Transverse colon (tissue), 4 donors: ENCODE measurements at regions not wholly inside any gene's neighbourhood (a gene's known extent, or its start where the extent isn't known, plus 50 kb on each side); places are given as distances from the start of the nearest gene placed in this dataset.

ENCODE experiments used
- EP300 ChIP-seq: sonication (generic); formaldehyde crosslinking; IDR thresholded peaks from one replicate; pipeline ENCODE4 v1.6.1; 2017; ENCODE audit warnings: antibody characterized with exemption, low read depth
- POLR2A ChIP-seq: fragments of 450-650 bp; IDR thresholded peaks from one replicate; pipeline ENCODE4 v1.6.1; 2016; ENCODE audit warnings: antibody characterized with exemption, mild to moderate bottlenecking, moderate library complexity
- POLR2AphosphoS5 ChIP-seq, 3 donors: sonication (generic); formaldehyde crosslinking; IDR thresholded peaks; one replicate each; pipeline ENCODE4 v1.6.1; 2016; ENCODE audit warnings: antibody characterized with exemption in 3 of 3
- TF ChIP-seq, protein P1 (sequence below), 5 experiments: fragments of 200-600 bp in 3 of 5; fragments of 450-650 bp in 2 of 5; sonication (generic) in 3 of 5; IDR thresholded peaks; 1 replicate in 2 of 5; 2 replicates in 3 of 5; pipeline ENCODE4 v1.5.1; 2016 to 2017; ENCODE audit warnings: antibody characterized with exemption in 5 of 5, inconsistent platforms in 3 of 5, mild to moderate bottlenecking in 2 of 5, moderate library complexity in 1 of 5

DNA sequence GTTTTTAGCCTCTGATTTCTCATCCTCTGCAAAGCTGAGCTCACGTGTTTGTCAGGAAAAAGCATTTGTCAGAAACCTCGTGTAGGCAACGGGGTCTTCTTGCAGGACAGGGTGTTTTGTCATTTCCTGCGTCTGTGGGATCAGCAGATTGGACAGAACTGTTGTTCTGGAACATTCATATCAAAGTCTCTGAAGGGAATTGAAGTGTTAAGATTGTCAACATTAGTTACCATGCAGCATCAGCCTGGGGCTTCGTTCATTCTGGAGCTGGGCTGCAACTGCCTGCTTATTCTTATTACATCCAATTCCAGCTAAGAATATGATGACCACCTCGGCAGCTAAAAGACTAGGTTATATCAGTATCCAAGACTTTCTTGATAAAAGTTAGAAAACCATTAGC is 71.0 kb upstream of the RALGAPA2 start:
- TF ChIP-seq, protein P1, sequence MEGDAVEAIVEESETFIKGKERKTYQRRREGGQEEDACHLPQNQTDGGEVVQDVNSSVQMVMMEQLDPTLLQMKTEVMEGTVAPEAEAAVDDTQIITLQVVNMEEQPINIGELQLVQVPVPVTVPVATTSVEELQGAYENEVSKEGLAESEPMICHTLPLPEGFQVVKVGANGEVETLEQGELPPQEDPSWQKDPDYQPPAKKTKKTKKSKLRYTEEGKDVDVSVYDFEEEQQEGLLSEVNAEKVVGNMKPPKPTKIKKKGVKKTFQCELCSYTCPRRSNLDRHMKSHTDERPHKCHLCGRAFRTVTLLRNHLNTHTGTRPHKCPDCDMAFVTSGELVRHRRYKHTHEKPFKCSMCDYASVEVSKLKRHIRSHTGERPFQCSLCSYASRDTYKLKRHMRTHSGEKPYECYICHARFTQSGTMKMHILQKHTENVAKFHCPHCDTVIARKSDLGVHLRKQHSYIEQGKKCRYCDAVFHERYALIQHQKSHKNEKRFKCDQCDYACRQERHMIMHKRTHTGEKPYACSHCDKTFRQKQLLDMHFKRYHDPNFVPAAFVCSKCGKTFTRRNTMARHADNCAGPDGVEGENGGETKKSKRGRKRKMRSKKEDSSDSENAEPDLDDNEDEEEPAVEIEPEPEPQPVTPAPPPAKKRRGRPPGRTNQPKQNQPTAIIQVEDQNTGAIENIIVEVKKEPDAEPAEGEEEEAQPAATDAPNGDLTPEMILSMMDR (IDR thresholded peaks at IDR 0.05), result no peak
- no peak for TF ChIP-seq POLR2AphosphoS5 (IDR thresholded peaks at IDR 0.05)
- TF ChIP-seq POLR2A, result no peak
- TF ChIP-seq EP300, result no peak
